HUES64 (cell line): ENCODE measurements at regions not wholly inside any gene's neighbourhood (a gene's known extent, or its start where the extent isn't known, plus 50 kb on each side); places are given as distances from the start of the nearest gene placed in this dataset.

Source experiments
- H3K27ac ChIP-seq: 2 replicates; pipeline ENCODE4 v1.7.0; 2013; ENCODE audit warnings: low read depth, low read length, inconsistent platforms
- H3K27me3 ChIP-seq: 2 replicates; pipeline ENCODE4 v1.6.1; 2013; ENCODE audit warnings: mild to moderate bottlenecking, low read length; ENCODE audit not compliant: insufficient read depth
- H3K36me3 ChIP-seq: 2 replicates; pipeline ENCODE4 v1.6.1; 2013; ENCODE audit warnings: mild to moderate bottlenecking, low read length; ENCODE audit not compliant: insufficient read depth
- H3K4me1 ChIP-seq: 2 replicates; pipeline ENCODE4 v1.6.1; 2013; ENCODE audit warnings: mild to moderate bottlenecking, low read length, moderate library complexity; ENCODE audit not compliant: insufficient read depth
- H3K4me3 ChIP-seq: 2 replicates; pipeline ENCODE4 v1.5.1; 2013; ENCODE audit warnings: mild to moderate bottlenecking, low read length, moderate library complexity
- H3K9ac ChIP-seq: 2 replicates; pipeline ENCODE4 v1.6.1; 2013; ENCODE audit warnings: mild to moderate bottlenecking, low read depth, low read length
- H3K9me3 ChIP-seq: 2 replicates; pipeline ENCODE4 v1.6.1; 2013; ENCODE audit warnings: low read depth, low read length; ENCODE audit not compliant: insufficient read depth
- WGBS: fragments of 150-250, 120-280 bp; methylation state at CpG from one replicate; pipeline ENCODE4 v1.1.7; 2013; ENCODE audit warnings: missing lambda C conversion rate; 5-methylcytosine and 5-hydroxymethylcytosine counted together

DNA sequence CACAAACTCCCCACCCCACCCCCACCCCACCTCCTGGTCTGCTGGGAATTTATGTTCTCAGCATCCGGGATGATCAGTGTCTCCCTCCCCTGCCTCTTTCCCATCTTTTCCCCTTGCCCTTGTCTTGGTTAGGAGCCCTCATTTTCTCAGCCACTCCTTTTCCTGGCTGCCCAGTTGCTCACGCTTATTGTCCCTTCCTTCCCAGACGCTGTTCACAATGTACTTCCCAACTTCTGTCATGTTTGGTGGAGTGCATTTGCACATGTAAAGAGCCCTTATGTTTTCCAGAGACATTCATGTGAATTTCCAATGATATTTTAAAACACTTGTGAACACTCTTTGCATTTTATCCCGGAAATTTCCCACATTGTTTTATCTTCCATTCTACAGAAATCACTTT is 192.1 kb downstream of the RHOU start:
- 77% methylated on average over 4 of the region's 4 CpGs for WGBS
- no peaks in the 10 kb centered on the region for H3K36me3 ChIP-seq

DNA sequence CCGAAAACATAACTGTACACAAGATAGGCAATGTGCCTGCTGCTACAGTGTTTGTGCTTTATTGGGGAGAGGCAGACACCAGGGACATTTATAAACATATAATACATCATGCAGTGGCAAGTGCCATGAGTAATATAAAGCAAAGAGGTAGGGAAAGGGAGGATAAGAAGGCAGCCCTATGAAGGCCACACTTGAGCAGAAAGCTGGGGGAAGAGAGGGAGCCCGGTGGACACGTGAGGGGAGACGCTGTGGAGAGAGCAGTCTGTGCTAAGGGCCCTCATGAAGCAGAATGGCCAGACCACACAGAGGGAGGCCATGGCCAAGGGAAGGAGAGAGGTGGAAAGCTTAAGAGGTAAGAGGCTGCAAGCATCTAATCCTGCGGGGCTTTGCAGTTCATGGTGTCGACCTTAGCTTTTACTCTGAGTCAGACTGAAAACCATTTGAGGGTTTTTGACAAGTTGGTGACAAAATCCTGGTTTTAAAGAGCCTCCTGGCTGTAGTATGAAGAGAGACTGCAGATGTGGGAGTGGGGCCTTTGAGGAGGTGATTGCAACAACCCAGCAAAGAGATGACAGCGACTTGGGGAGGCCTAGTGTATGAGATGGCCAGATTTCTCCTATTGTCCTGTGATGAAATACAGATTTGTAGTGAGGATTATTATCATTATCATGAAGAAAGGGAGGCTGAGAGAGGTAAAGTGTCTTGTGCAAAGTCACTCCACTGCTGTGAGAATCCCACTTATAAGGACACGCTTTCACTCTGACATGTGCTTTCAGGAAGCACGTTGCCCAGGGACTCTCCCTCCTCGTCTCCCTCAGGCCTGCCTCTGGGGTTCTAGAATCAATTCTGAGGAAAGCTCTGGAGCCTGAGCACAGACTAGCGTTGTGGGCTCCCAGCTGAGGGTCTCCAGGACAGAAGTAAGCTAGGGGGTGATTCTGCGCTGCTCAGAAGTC is 192.9 kb downstream of the RHOU start:
- Histone ChIP-seq H3K4me3 (no peak overlapping the region), H3K4me1 (no peaks in the 10 kb centered on the region), H3K9me3 (peaks cover 13% of the 10 kb centered on the region), H3K27ac (no peak overlapping the region), H3K36me3 (no peaks in the 10 kb centered on the region), H3K27me3 (no peaks in the 10 kb centered on the region), H3K9ac (no peak overlapping the region)
- WGBS: 90% methylated on average over 11 of the region's 12 CpGs

More for the DNA sequence above, 192.1 kb downstream of the RHOU start:
- Histone ChIP-seq H3K27me3 (no peaks in the 10 kb centered on the region), H3K9me3 (peaks cover 13% of the 10 kb centered on the region), H3K27ac (no peak overlapping the region), H3K4me1 (no peaks in the 10 kb centered on the region), H3K9ac (no peak overlapping the region), H3K4me3 (no peak overlapping the region)

DNA sequence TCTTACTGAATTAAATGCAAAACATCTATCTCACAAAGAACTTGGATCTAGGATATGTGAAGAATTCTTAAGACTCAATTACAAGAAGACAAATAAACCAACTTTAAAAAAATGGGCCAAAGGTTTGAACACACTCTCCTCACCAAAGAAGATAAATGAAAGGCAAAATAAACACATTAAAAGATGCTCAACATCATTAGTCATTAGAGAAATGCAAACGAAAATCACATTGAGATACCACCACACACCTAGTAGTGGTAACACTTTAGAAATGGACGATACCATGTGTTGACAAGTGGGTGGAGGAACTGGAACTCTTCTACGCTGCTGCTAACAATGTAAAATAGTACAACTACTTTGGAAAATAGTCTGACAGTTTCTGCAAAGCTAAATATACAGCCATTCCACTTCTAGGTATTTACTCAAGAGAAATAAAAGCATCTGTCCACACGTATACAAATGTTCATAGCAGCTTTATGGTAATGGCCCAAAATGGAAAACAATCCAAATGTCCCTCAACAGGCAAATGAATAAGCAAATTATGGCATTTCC is 194.3 kb downstream of the RHOU start:
- no peaks in the 10 kb centered on the region for H3K4me1 ChIP-seq
- H3K4me3 ChIP-seq: no peak overlapping the region
- no peak overlapping the region for H3K27ac ChIP-seq
- H3K36me3 ChIP-seq: no peaks in the 10 kb centered on the region
- H3K9ac ChIP-seq: no peak overlapping the region
- H3K9me3 ChIP-seq: peaks cover 13% of the 10 kb centered on the region
- no peaks in the 10 kb centered on the region for H3K27me3 ChIP-seq
- 93% methylated on average over 4 of the region's 4 CpGs for WGBS

DNA sequence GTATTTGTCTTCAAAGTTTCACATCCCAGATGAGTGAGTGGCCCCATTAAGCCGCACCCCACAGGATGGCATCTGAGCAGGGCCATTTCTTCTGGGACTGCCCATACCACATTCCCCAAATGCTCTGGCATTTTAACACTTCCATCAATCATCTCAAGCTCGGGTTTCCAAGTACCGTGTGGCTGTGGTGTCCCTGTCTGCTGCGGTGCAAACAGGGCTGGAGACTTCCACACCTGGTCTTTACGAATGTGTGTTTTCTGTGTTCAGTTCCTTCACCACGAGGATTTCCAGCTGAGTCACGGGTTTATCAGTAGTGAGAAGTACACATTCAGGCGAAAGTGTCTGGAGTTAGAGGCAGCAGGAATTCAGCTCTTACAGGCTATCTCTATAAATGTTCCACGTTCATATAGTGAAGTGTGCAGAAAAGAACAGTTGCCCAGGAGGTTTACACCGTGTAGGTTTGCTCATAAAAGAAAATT is 195.2 kb downstream of the RHOU start:
- WGBS: 90% methylated on average over 10 of the region's 10 CpGs
- Histone ChIP-seq H3K9ac (no peak overlapping the region), H3K4me3 (no peak overlapping the region), H3K4me1 (no peaks in the 10 kb centered on the region), H3K27me3 (no peaks in the 10 kb centered on the region), H3K9me3 (peaks cover 13% of the 10 kb centered on the region), H3K27ac (no peak overlapping the region), H3K36me3 (no peaks in the 10 kb centered on the region)

DNA sequence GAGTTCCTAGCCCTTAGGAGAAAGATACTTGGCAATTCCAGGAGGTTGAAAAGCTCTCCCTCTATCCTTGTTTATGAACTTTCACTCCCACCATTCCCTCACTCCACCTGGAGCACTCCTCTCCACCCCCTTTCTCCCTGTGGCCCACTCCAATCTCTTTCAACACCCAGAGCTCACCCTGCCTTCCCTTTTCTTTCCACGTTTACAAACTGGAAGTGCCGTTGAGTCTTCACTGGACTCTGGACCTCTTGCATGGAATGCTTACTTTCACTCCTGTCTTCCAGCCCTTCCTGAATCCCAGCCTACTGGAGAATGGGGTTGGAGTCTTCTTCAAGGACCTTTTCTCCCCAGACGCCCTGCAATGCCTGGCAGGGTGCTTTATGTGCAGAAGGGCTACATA is 198.5 kb downstream of the RHOU start:
- no peaks in the 10 kb centered on the region for H3K27me3 ChIP-seq
- H3K36me3 ChIP-seq: no peaks in the 10 kb centered on the region
- H3K27ac ChIP-seq: no peak overlapping the region
- H3K9ac ChIP-seq: no peak overlapping the region
- H3K4me3 ChIP-seq: no peak overlapping the region
- H3K9me3 ChIP-seq: peaks cover 13% of the 10 kb centered on the region
- WGBS: 97% methylated on average over 3 of the region's 3 CpGs
- peaks cover 9% of the 10 kb centered on the region; the same call in 1 of the 2 replicates for H3K4me1 ChIP-seq

DNA sequence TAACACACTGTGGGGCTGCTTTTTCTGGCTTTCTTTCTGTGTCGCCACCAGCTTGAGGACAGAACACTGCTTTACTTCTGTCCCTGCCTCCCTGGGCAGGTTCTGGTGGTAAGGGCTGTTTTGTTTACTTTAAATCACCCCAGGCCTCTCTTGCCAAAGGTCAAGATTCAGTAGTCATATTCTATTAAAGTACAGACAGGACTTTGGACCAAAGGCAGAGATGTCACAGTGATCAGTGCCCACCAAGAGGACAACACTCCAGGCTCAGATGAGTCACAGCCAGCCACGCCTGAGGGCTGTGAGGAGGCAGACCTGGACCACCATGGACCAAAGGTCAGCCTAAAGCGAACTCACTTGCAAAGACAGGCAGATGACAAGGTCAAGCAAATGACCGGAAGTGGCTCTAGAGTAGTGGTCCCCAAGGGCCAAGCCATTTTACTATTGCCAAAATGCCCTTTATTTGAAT is 200.0 kb downstream of the RHOU start:
- no peaks in the 10 kb centered on the region for H3K36me3 ChIP-seq
- H3K27me3 ChIP-seq: no peaks in the 10 kb centered on the region
- H3K9ac ChIP-seq: no peak overlapping the region
- WGBS: 90% methylated on average over 4 of the region's 4 CpGs
- no peak overlapping the region for H3K4me3 ChIP-seq
- H3K27ac ChIP-seq: no peak overlapping the region
- H3K4me1 ChIP-seq: peaks cover 12% of the 10 kb centered on the region; the same call in 1 of the 2 replicates
- peaks cover under 1% of the 10 kb centered on the region; the same call in 1 of the 2 replicates for H3K9me3 ChIP-seq

DNA sequence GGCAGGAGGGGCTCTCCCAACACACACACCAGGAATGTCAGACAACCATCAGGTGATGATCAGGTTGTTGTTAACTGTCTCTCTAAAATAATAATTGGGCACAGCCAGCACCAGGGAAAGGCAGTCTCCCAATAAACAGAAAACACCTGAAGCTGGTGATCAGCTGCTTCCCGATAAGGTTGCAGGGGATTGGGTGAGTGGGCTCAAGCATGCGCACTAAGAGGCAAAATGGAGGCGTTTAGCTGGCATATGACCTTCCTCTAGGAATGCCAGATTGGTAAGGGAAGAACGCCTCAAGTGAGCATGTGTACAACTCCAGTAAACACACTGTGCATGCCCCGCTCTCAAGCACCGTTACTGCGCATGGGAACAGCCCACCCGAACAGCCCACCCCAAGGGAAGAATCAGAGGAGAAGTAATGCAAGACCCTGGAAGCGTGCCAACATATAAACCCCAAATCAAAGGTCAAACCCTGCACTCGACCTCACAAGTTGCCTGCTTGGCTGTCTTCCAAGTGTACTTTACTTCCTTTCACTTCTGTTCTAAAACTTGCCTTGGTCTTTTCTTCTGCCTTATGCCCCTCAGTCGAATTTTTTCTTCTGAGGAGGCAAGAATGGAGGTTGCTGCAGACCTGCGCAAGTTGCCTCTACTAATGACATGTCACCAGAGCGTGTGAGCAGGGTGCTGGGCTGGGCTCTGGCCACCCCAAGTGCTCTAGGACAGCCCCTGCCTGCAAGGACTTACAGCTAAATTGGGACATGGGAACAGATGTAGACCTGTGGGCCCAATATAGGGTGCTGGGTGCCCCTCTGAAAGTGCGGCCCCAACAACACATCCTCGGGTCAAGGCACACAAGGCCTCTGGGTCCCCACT is 200.8 kb downstream of the RHOU start:
- 96% methylated on average over 15 of the region's 15 CpGs for WGBS
- Histone ChIP-seq H3K4me3 (no peak overlapping the region), H3K27me3 (no peaks in the 10 kb centered on the region)

DNA sequence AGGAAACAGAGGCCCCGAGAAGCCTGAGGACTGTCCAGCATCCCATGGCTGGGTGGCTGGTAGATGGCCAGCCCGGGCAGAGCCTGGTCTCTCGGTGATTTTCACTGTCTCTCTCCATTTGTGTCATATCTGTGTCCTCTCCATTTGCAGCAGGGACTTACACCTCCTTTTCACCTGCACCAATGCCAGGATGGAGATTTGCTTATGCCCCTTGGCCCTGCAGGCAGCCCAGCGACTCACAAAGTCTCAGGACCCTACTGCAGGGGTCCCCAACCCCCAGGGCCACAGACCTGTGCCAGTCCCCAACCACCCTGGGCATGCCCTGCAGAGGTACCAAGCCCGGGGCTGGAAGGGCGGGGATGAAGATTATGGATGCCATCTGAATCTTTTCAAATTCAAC is 201.6 kb downstream of the RHOU start:
- H3K36me3 ChIP-seq: no peaks in the 10 kb centered on the region
- no peaks in the 10 kb centered on the region for H3K9me3 ChIP-seq
- peaks cover 12% of the 10 kb centered on the region; the same call in 1 of the 2 replicates for H3K4me1 ChIP-seq
- H3K27me3 ChIP-seq: no peaks in the 10 kb centered on the region
- H3K27ac ChIP-seq: no peak overlapping the region
- 93% methylated on average over 6 of the region's 6 CpGs for WGBS
- no peak overlapping the region for H3K9ac ChIP-seq
- no peak overlapping the region for H3K4me3 ChIP-seq

More for the DNA sequence above, 200.8 kb downstream of the RHOU start:
- H3K27ac ChIP-seq: no peak overlapping the region
- no peaks in the 10 kb centered on the region for H3K9me3 ChIP-seq
- H3K9ac ChIP-seq: no peak overlapping the region
- H3K36me3 ChIP-seq: no peaks in the 10 kb centered on the region
- peaks cover 12% of the 10 kb centered on the region; the same call in 1 of the 2 replicates for H3K4me1 ChIP-seq

DNA sequence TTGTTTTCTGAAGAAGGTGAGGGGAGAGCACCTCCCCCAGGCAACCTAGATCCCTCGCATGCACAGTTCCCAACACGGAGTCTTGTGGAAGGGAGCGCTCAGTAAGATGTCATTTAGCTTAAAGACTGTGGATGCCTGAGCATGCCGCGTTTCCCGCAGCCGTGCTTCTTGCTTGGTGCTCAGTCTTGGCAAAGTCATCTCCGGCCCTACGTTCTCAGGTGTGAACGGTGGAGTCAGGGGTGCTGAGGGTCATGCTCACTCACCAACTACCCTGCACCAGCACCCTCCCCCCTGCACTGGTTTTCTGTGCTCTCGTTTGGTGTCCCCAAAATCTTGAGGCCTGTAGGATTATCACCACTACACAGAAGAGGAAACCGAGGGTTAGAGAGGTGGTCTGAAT is 202.1 kb downstream of the RHOU start:
- Histone ChIP-seq H3K9ac (no peak overlapping the region), H3K4me3 (no peak overlapping the region), H3K4me1 (peaks cover 15% of the 10 kb centered on the region; the same call in 1 of the 2 replicates), H3K9me3 (no peaks in the 10 kb centered on the region), H3K36me3 (no peaks in the 10 kb centered on the region), H3K27ac (no peak overlapping the region), H3K27me3 (no peaks in the 10 kb centered on the region)
- WGBS: 77% methylated on average over 11 of the region's 12 CpGs

DNA sequence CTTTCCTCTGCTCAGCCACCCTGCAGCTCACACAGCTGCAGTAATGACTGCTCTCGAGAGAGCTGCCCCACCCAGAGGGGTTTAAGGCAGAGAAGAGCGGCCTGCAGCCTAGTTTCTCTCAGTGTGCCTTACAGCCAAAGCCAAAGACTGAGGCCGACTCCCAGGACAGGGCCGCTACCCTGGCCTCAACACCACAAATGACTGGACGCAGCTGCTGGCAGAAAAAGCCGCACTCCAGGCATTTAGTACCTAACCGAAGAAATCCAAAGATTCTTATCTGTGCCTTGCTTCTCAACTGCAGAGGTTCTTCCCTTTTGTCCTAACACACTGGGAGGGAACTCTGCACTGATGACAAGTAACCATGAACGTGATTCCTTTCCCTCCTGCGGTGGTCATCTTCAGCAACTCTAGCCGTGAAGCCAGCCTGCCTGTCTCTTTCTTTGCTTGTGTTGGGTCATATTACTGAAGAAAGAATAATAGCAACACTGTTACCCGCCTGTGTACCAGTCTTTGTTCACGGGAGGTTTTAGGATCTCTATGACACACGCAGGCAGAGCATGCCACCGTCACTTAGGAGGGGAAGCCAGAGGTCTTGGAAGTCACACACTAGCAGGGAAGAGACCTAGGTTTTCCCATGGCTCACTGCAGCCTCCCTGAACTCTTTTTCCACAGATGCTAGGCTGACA is 202.7 kb downstream of the RHOU start:
- Histone ChIP-seq H3K27me3 (no peaks in the 10 kb centered on the region), H3K36me3 (no peaks in the 10 kb centered on the region), H3K4me3 (no peak overlapping the region), H3K9me3 (no peaks in the 10 kb centered on the region), H3K27ac (no peak overlapping the region), H3K9ac (no peak overlapping the region), H3K4me1 (peaks cover 15% of the 10 kb centered on the region; the same call in 1 of the 2 replicates)
- 62% methylated on average over 13 of the region's 14 CpGs for WGBS
